OCI-LY1 (cell line): ENCODE measurements at regions not wholly inside any gene's neighbourhood (a gene's known extent, or its start where the extent isn't known, plus 50 kb on each side); places are given as distances from the start of the nearest gene placed in this dataset.

Source experiments
- H2AFZ ChIP-seq: fragments of 200-600 bp; sonication (generic), shearing (Covaris generic); 2 replicates; pipeline ENCODE4 v1.6.0; 2014; ENCODE audit warnings: antibody characterized with exemption, mild to moderate bottlenecking, low read length
- H3F3A ChIP-seq: fragments of 200-600 bp; sonication (generic), shearing (Covaris generic); 2 replicates; pipeline ENCODE4 v1.6.0; 2014; ENCODE audit warnings: mild to moderate bottlenecking, antibody characterized with exemption, low read length, moderate library complexity; ENCODE audit not compliant: insufficient read depth
- H3K27ac ChIP-seq: fragments of 200-600 bp; sonication (generic); 2 replicates; pipeline ENCODE4 v1.5.1; 2014; ENCODE audit warnings: low read length, mixed run types, mild to moderate bottlenecking, low read depth; ENCODE audit not compliant: poor library complexity, severe bottlenecking
- H3K27me3 ChIP-seq: fragments of 200-600 bp; sonication (generic); 2 replicates; pipeline ENCODE4 v1.6.0; 2014; ENCODE audit warnings: antibody characterized with exemption, mild to moderate bottlenecking, low read length, moderate library complexity; ENCODE audit not compliant: insufficient read depth
- H3K36me3 ChIP-seq: fragments of 200-600 bp; sonication (generic); 2 replicates; pipeline ENCODE4 v1.6.1; 2014; ENCODE audit warnings: mild to moderate bottlenecking, antibody characterized with exemption, low read length, moderate library complexity, mixed read lengths; ENCODE audit not compliant: insufficient read depth
- H3K4me1 ChIP-seq: fragments of 200-600 bp; sonication (generic); 2 replicates; pipeline ENCODE4 v1.5.1; 2014; ENCODE audit warnings: mild to moderate bottlenecking, low read length, moderate library complexity; ENCODE audit not compliant: insufficient read depth, severe bottlenecking
- H3K4me2 ChIP-seq: fragments of 200-600 bp; sonication (generic), shearing (Covaris generic); 2 replicates; pipeline ENCODE4 v1.6.1; 2014; ENCODE audit warnings: low read length
- H3K4me3 ChIP-seq: fragments of 200-600 bp; sonication (generic); 2 replicates; pipeline ENCODE4 v1.5.1; 2014; ENCODE audit warnings: low read length, low read depth, mild to moderate bottlenecking, mixed read lengths; ENCODE audit not compliant: poor library complexity, severe bottlenecking
- H3K79me2 ChIP-seq: fragments of 200-600 bp; shearing (Covaris generic); 2 replicates; pipeline ENCODE4 v1.6.1; 2016; ENCODE audit warnings: mixed run types, low read length, mixed read lengths; ENCODE audit not compliant: insufficient read depth
- H3K9ac ChIP-seq: fragments of 200-600 bp; sonication (generic), shearing (Covaris generic); 2 replicates; pipeline ENCODE4 v1.6.1; 2014; ENCODE audit warnings: mild to moderate bottlenecking, low read length, mixed read lengths
- H3K9me2 ChIP-seq: fragments of 200-600 bp; sonication (generic), shearing (Covaris generic); 2 replicates; pipeline ENCODE4 v1.6.1; 2014; ENCODE audit warnings: low read depth, mild to moderate bottlenecking, low read length, mixed read lengths
- H3K9me3 ChIP-seq: fragments of 200-600 bp; shearing (Covaris generic); 2 replicates; pipeline ENCODE4 v1.6.1; 2014; ENCODE audit warnings: low read length, mixed read lengths
- H4K20me1 ChIP-seq: fragments of 200-600 bp; sonication (generic), shearing (Covaris generic); 2 replicates; pipeline ENCODE4 v1.6.0; 2016; ENCODE audit warnings: mild to moderate bottlenecking, low read length; ENCODE audit not compliant: insufficient read depth
- EZH2 ChIP-seq: fragments of 200-600 bp; sonication (generic), shearing (Covaris generic); IDR thresholded peaks from 2 replicates; pipeline ENCODE4 v1.8.0; 2017; ENCODE audit warnings: borderline replicate concordance, mixed run types, mild to moderate bottlenecking, antibody characterized with exemption, low read length, moderate library complexity, mixed read lengths
- TF ChIP-seq, protein P1 (sequence below): fragments of 200-600 bp; sonication (generic), shearing (Covaris generic); IDR thresholded peaks from 2 replicates; pipeline ENCODE4 v1.5.1; 2017; ENCODE audit warnings: mild to moderate bottlenecking, antibody characterized with exemption, low read length, moderate library complexity, mixed read lengths

DNA sequence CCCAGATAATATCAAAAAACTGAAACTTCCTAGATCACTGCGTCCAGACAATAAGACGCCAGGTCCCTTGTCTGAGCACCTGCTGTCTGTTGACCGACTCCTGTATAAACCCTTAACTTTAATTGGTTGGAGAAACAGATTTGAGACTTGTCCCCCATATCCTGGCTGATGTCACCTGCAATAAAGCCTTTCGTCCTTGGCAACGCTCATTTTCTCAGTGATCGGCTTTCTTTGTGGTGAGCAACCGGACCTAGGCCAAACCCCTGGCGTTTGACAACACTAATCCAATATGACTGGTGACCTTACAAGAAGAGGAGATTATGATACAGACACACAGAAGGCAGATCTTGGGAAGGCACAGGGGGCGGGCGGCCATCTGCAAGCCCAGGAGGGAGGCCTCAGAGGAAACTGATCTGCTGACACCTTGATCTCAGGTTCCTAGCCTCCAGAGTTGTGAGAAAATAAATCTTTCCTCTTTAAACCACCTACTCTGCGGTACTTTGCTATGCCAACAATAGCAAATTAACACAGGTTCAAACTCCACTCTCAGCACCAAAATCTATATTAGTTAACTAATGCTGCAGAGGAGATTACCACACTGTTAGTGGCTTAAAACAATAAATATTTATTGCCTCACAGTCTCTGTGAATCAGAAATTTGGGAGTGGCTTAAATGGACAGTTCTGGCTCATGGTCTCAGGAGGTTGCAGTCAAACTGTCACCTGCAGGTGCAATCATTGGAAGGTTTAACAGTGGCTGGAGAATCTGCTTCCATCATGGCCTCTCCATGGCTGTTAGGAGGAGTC is 178.7 kb downstream of the OTOR start:
- Histone ChIP-seq H2AFZ (no peak overlapping the region), H3K79me2 (no peaks in the 10 kb centered on the region), H3K9me3 (no peaks in the 10 kb centered on the region), H4K20me1 (no peaks in the 10 kb centered on the region), H3K9me2 (no peaks in the 10 kb centered on the region), H3K4me3 (no peak overlapping the region), H3K4me2 (no peak overlapping the region), H3K9ac (no peak overlapping the region), H3K36me3 (no peaks in the 10 kb centered on the region), H3F3A (no peaks in the 10 kb centered on the region), H3K27ac (no peak overlapping the region), H3K4me1 (no peaks in the 10 kb centered on the region), H3K27me3 (no peaks in the 10 kb centered on the region)
- TF ChIP-seq EZH2: no peak
- TF ChIP-seq, protein P1, sequence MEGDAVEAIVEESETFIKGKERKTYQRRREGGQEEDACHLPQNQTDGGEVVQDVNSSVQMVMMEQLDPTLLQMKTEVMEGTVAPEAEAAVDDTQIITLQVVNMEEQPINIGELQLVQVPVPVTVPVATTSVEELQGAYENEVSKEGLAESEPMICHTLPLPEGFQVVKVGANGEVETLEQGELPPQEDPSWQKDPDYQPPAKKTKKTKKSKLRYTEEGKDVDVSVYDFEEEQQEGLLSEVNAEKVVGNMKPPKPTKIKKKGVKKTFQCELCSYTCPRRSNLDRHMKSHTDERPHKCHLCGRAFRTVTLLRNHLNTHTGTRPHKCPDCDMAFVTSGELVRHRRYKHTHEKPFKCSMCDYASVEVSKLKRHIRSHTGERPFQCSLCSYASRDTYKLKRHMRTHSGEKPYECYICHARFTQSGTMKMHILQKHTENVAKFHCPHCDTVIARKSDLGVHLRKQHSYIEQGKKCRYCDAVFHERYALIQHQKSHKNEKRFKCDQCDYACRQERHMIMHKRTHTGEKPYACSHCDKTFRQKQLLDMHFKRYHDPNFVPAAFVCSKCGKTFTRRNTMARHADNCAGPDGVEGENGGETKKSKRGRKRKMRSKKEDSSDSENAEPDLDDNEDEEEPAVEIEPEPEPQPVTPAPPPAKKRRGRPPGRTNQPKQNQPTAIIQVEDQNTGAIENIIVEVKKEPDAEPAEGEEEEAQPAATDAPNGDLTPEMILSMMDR: no peak

DNA sequence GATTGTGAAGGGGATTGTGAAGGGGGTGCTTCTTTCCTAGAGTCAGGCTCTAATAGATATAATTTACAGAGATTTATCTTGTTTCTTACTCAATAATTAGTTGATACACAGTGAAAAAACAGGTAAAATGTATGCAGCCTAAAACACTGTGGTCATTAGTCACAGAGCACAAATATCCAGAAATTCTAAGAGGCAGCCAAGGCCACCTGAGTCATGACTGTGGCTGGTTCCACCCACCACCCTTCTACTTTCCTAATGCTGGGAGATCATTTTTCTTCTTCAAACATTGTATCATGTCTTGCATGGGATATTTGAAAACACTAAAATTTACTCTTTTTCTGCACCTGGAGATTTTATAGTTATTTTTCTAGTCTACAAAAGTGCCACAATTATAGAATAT is 181.6 kb downstream of the OTOR start:
- H3K9ac ChIP-seq: no peak overlapping the region
- no peaks in the 10 kb centered on the region for H3K9me3 ChIP-seq
- H3K36me3 ChIP-seq: no peaks in the 10 kb centered on the region
- H3K4me2 ChIP-seq: no peak overlapping the region
- H3K27ac ChIP-seq: no peak overlapping the region
- H3F3A ChIP-seq: no peaks in the 10 kb centered on the region
- no peaks in the 10 kb centered on the region for H4K20me1 ChIP-seq
- no peaks in the 10 kb centered on the region for H3K27me3 ChIP-seq
- H2AFZ ChIP-seq: no peak overlapping the region
- no peaks in the 10 kb centered on the region for H3K4me1 ChIP-seq
- no peak for TF ChIP-seq EZH2
- TF ChIP-seq, protein P1: no peak
- H3K4me3 ChIP-seq: no peak overlapping the region
- no peaks in the 10 kb centered on the region for H3K79me2 ChIP-seq
- no peaks in the 10 kb centered on the region for H3K9me2 ChIP-seq

- H3K79me2 ChIP-seq: no peaks in the 10 kb centered on the region
- H3K27me3 ChIP-seq: no peaks in the 10 kb centered on the region
- H3F3A ChIP-seq: no peaks in the 10 kb centered on the region
- no peaks in the 10 kb centered on the region for H3K4me1 ChIP-seq
- no peak overlapping the region for H2AFZ ChIP-seq
- H3K4me2 ChIP-seq: no peak overlapping the region
- H4K20me1 ChIP-seq: no peaks in the 10 kb centered on the region
- H3K9ac ChIP-seq: no peak overlapping the region
- no peak overlapping the region for H3K27ac ChIP-seq
- no peak overlapping the region for H3K4me3 ChIP-seq
- no peak for TF ChIP-seq EZH2
- TF ChIP-seq, protein P1: no peak
- H3K9me3 ChIP-seq: no peaks in the 10 kb centered on the region
- no peaks in the 10 kb centered on the region for H3K36me3 ChIP-seq
- no peaks in the 10 kb centered on the region for H3K9me2 ChIP-seq
These were observed 182.5 kb downstream of the OTOR start for GRCh38 chr20:16930656-16931055.
